CD4-positive, alpha-beta T cell treated with Interleukin-17A for 4 hours (primary cell): ENCODE measurements at regions not wholly inside any gene's neighbourhood (a gene's known extent, or its start where the extent isn't known, plus 50 kb on each side); places are given as distances from the start of the nearest gene placed in this dataset.

Experiments used
- DNase-seq: peaks from one replicate; pipeline ENCODE4 v3.0.0-alpha.2; 2020; ENCODE audit warnings: mixed read lengths

DNA sequence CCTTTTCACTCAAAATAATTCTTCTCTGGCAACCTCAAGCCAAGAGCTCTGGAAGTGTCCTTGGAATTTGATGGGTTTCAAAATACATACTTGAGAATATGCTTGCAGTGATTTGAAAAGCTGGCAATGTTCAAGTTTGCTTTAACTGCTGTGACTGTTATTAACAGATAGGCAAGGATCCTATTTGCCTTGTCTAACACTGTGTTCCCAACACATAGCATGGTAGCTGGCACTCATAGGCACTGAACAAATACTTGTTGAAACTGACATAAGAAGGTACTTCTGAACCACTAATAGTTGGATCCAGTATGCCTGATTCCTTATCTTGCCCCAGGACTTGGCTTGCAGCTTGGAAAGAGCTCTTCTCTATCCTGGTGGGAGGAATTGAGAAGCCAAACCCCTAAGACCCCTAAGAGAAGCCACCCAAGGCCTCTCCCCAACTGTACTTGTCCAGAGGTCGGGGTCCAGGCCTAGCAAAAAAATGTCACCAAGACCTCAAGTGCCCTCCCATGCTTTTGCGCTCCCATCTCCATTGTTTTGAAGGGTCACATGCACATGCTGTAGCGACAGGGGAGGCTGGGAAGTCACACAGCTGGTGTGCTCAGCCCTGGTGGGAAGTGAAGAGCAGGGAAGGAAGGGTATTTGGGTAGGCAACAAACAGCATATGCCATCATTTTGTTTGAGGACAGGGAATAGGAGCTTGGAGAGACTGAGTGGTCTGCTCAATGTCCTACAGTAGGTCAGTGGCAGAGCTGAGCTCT is 118.4 kb upstream of the HAAO start:
- DNase-seq, result no peak

DNA sequence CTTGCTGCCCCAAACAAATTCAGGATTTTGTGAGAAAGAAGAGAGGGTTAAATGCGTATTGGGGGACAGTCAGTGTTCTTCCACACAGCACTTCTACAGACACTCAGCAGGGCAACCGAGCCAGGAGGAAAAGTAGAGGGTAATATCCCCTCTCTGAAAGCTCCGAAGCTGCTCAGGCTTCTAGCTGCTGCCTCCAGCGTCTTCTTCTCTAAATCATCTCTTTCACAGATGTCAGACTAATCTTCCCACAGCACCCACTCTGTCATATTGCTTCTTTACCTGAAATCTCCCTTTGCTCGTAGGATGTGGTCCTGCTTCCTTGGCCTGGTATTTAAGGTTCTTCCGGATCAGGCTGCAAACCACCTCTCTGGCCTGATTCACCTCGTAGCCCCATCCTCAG is 117.6 kb upstream of the HAAO start:
- DNase-seq, result no peak

DNA sequence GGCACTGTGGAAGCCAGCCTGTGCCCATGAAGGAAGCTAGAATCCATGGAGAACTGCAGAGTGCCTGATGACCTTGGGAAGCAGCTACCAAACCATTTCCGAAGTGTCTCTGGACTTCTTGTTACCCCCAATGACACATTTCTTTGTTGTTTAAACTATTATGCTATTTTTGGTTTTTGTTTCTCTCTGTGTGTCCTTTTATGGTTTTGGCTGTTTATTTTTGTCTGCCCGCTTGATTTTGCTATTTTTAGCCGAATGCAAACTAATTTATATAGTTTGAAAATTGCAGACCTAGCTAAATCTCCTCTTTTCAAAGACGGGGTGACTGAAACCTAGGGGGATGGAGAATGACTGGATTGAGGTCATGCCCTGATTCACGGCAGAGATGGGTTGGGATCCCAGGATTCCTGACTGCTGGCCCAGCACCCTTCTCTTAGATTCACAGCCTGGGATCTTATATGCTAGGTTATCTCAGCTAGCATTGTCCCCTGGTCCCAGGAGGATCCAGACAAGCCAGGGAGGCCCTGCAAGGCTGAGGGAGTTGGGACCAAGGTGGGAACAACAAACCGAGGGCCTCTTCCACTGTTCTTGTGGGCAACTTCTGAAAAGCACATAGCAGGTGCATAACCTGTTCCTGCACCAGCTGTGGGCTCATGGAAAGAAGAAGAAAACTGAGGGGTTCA is 116.3 kb upstream of the HAAO start:
- DNase-seq, result no peak

DNA sequence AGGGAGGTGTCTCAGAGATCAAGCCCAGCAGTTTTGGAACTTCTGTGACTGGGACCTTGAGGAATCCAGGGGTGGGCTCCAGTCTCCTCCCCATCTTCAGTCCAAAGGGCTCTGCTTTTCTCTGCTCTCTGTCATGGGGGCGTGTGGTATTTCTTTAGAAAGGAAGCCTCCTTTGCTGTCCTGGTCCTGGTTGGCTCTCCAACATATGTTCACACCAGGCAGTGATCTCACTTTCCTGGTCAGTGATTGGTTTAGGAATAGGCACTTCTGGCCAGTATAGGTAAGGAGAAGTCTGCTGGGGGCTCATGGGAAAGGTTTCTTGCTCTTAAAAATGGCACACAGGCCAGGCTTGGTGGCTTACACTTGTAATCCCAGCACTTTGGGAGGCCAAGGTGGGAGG is 115.5 kb upstream of the HAAO start:
- DNase-seq, result no peak

DNA sequence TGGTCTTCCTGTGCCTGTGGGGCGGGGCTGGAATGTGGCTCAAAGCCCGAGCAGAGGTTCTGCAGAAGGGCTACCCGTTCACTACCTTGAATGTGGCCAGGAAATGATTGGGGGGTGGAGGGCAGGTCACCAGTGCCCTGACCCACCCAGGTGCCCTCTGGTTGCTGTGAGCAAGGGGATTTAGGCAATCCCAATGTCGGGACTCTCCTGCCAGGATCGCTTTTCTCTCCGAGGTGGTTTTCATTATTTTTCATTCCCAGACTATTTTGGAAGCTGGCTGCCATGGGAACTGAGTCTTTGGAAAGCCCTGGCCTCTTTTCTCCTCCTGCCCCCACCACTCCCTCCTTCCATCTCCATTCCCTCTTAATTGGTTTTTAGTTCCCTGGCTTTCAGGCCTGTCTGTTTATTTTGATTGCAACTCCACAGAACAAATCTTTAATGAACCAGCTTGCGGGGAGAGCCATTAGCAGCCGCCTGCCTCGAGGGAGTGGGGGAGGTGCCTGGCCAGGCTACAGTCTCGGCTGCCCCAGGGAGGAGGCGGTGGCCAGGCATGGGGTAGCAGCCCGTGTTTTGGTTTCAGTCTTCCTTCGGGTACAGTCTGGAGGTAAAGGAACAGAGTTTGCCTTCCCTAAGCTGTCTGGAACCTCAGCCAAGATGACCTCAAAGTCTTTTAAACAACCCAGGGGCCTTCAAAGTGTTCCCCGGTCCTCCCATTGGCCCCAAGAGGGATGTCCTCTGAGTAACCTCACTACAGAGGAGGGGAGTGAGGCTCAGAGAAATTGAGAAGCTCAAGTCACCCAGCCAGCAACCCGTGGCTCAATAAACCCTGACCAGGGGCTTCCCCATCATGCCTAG is 114.4 kb upstream of the HAAO start:
- no peak for DNase-seq

DNA sequence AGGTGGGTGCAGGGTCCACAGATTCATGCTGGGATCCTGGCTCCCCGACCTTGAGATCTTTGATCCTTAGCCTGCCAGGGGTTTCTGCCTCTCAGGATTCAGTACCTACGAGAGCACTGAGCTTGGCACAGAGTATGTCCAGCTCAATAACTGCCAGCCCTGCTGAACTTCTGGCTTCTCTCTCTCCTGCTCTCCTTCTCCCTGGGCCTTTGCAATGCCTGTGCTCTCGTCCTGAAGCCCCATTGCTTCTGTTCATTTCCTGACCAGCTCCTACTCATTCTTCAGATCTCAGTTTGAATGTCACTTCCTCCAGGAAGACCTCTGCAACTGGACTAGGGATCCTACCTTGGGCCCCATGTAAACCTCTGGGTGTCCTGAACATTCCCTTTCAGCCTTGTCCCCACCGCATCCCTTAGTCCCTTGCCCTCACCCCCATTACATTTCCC is 113.8 kb upstream of the HAAO start:
- no peak for DNase-seq

DNA sequence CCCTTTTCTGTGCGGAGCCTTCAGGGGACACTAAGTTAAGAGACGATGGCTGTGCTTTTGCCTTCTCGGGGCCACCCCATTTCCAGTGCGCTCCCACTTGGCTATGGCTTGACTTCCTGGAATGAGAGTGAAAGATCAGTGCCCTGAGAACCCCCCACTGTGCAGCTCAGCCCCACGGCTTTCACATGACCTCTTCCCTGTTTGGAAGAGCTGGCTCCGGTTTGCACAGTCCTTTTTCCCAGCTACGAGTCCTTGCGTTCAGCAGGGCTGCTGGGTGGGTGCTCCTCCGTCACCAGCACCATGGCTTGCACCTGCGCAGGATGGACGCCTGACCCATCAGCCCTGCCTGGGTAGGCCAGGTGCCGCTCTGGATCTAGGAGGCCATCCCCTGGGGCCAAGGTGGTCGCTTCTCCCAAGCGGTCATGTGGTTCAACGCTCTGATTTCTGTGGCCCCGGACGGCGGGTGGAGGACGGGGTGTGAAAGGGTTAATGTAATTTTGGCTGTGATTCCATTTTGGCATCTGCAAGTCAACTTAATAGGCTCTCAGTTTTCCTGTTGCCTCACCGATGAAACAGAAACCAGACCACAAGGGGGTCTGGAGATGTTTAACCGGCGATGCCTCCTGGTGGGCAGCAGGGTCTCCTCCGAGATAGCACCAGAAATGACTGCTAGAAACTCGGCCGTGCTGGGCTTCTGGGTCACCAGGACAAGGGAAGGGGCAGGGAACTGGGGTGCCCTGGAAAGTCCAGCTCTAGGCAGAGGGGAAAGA is 113.1 kb upstream of the HAAO start:
- no peak for DNase-seq

DNA sequence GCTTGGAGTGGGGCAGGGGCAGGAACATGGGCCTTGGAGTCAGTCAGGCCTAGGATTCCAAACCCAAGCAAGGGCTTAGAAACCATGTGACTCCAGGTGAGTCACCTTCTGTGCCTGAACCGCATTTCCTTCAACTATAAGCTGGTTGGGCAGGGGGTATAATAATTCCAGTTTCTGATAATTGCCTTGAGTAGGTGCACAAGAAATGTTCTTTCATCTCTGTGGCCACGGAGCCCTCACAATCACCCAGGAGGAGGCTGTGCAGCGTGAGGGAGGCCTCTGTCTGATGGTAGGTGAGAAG is 112.1 kb upstream of the HAAO start:
- no peak for DNase-seq

DNA sequence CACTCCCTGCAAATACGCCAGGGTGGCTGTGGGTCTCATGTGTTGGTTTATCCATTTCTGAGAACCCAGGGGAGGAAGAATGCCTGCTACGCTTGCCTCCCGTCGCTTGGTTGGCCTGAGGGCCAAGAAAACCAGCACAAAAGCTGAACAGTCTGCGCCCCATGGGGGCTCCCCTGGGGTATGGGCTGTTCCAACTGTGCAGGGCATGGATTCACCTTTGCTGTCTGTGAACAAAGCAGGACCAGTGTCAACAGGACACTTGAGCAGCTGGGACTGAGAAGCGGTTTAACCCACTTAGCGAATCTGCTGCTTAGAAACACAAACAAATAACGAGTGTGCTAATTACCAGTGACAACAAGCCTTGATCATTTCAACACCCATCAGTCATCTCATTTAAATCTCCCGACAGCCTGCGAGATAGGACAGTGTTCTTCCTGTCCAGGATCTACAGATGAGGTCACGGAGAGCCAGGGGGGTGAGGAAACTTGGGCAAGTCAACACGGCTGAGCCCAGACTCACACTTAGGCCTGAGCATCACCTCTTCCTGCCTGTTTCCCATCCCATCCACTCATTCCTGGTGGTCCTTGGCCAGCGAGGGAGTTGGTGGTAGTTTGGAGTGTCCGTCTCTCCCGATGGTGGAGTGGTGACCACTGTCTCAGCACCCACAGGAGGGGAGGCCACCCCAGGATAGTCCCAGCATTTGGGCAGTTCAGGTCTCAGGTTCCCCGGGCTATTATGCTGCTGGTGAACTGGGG is 111.6 kb upstream of the HAAO start:
- DNase-seq, result no peak

DNA sequence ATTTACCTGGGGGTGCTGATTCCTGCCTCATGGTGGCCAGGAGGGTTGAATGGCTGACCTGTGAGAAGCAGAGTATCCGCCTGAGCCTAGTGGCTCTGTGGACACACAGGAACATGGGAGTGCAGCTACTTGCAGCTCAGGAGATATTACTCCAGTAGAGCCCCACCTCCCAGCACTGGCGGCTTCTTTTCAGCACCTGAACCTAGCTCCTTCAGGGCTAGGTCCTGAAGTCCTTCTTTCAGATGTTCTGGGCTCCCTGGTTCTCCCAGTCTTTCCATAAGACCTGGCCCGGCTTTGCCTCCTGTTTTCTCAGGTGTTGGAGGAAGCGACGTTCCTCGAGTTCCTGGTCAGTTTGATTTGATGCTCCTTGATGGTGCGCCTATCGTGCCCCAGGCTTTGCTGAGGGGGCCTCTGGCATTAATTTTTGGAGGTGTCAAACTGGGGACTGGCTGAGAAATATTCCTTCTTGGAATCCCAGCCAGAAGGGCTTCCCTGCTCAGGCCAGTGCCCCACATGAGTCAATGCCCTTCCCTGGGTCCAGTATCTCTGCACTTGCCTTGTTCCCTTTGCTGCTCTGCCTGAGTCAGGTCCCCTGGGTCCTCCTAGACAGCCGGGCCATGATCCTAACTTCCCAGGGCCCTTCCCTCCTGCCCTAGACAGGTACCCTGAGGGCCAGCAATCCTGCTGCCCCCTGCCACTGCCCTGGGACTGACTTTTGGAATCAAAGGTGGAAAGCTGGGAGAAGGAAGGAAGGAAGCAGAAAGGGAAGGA is 110.7 kb upstream of the HAAO start:
- no peak for DNase-seq

DNA sequence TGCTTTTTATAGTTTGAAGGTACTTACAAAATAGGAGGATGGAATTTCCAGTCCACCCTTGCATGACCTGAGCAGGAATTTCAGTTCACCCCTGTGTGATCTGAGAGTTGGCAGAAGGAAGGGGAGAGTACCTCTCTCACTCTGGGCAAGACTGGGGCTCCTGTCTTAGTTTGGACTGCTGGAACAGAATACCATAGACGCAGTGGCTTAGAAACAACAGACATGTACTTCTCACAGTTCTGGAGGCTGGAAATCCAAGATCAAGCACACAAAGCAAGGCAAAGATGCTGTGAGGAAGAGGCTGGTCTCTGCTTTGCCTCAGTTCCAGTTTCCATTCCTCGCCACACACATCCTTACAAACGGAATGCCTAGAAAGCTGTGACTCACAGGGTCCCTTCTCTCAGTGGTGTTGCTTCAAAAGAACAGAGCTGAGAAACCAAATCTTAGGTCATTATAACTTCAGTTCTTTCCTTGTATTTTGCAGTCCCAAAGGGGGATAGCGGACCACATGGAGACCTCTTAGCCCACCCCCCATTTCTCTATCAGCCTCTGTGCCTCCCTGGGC is 108.8 kb upstream of the HAAO start:
- DNase-seq, result no peak

DNA sequence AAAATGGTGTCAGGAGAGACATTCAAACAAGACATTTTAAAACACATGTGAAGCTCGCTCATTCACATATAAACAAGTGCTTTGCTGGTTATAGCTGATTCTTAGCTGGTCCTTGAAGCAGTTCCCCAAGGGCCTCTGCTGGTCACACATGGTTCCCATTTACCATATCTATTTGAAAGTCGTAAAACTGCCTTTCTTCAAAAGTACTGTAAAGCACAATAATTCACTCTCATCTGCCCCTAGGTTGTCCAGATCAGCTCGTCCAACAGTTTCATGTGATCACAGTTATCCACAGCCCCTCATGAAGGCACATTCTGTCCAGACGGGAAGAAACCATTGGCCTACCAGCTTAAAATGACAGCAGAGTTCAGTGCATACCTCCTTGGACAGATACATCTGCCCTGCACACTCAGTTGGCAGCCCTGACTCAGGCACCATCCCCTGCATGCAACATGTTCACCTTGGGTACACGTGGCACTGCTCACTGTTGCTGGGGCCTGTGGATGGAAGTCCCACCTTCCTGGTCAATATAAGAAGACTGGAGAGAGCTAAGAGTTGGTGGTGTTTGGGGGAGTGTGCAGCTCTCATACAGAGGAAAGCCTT is 108.0 kb upstream of the HAAO start:
- DNase-seq, result no peak

DNA sequence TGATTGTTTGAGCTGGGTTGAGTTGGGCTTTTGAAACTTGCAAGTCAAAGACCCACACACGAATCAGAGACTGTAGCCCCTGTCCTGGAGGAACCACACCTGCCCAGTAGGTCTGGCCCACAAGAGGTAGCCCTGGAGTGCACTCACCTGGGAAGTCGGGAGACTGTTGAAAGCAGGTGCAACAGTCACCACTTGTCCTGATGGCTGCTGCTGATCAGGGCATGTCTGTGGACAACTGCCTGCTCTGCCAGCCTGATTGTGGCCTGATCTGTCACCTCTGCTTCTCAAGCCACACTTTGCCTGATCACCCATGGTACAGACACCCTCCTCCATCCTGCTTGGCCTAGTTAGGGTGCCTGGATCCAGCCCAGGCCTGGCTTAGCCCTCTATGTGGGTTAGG is 105.0 kb upstream of the HAAO start:
- DNase-seq, result no peak

DNA sequence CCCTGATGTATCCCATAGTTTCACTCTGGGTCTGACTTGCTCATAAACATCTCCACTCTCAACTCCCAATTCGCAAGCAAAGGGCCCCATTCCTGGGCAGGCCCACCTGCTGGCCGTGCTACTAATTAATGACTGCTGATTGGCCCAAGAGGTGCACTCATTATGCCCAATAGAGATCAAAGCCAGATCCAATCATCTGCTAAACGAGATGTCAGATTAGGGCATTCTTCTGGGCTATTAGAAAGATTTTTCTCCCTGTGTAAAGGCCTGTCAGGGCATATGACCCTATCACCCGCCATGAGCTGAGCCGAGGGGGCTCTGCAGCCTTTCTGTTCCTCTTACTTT is 103.4 kb upstream of the HAAO start:
- no peak for DNase-seq

DNA sequence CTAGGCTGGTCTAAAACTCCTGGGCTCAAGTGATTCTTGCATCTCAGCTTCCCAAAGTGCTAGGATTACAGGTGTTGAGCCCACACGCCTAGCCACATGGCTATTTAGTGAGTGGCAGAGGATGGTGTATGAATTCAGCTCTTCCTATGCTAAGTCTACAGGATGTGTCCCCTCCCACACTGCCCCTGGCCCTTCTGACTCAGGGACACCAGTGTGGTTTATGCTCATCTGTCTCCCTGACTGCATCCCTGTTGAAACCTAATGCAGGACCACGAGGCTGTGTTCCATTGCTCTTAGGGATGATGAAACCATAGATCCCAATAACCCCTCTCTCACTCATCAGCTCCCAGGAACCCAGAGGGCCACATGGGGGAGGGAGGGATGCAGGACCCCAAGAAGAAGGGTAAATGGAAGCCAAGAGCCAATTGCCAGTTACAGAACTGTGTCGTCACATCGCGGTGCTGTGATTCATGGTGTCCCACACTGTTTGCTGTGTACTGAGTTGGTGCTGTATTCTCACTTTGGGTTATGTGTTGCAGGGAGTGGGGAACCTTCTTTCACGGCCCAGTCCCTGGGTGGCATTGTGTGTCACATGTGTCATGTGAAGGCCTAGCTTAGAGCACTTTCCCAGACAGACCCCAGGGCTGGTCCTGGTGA is 102.9 kb upstream of the HAAO start:
- no peak for DNase-seq

DNA sequence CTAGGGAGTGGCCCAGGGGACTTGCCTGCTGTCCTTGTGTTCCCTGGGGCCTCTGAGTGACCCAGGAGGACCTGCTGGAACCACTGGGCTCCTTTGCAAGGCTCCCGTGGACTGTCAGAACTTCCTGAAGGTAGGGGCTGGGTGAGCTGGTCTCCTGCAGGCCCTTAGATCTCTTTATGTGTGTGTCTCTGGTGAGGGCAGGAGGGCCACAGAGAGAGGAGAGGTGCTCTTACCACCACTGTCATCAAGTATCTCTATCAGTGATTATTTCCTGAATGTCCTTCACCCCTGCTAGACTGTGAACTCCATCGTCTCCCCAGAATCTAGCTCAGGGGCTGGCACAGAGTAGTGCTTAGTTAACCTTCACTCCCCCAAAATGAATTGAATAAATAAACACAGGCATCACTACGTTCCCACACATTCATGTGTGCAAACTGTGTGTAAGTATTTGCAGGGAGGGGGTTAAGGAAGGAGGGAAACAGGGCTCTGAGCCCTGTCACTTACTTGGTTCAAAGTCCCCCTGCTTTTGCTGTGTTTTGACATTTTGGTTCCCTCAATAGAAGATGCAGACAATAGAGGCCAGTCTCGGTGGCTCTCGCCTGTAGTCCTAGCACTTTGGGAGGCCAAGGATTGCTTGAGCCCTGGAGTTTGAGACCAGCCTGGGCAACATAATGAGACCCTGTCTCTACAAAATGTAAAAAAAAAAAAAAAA is 100.8 kb upstream of the HAAO start:
- DNase-seq, result no peak

DNA sequence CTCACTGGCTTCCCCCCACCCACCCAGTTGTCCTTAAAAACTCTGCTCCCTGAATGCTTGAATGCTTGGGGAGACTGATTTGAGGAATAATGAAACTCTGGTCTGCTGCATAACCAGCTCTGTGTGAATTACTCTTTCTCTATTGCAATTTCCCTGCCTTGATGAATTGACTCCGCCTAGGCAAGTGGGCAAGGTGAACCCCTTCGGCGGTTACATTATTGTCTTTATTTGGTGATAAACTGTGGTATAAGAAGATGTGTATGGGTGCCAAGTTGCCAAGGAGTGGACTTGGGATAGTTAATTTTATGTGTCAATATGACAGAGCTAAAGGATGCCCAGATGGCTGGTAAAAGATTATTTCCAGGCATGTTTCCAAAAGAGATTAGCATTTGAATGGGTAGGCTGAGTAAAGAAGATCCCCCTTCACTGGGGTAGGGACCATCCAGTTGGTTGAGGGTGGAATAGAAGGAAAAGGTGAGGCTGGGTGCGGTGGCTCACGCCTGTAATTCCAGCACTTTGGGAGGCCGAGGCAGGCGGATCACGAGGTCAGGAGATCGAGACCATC is 98.5 kb upstream of the HAAO start:
- DNase-seq, result no peak

DNA sequence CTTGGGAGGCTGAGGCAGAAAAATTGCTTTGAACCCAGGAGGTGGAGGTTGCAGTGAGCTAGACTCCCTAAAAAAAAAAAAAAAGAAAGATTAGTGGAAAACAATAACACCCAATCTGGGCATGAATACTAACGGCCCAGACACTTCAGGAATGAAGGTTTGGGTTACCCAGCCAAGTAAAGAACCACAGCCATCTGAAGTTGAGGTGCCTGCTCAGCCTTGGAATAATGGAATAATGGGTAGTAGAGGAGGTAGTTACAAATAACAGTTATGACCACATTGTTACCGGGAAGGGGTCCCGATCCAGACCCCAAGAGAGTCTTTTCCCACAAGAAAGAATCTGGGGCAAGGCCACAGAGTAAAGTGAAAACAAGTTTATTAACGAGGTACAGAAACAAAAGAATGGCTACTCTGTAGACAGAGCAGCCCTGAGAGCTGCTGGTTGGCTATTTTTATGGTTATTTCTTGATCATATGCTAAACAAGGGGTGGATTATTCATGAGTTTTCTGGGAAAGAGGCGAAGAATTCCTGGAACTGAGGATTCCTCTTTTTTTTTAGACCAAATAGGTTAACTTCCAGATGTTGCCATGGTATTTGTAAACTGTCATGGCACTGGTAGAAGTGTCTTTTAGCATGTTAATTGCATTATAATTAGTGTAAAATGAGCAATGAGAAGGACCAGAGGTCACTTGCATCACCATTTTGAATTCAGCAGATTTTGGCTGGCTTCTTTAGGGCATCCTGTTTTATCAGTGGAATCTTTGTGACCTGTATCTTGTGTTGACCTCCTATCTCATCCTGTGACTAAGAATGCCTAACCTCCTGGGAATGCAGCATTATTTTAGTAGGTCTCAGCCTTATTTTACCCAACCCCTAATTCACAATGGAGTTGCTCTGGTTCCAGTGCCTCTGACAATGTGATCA is 96.2 kb upstream of the HAAO start:
- no peak for DNase-seq
